A673 (cell line): ENCODE measurements at regions not wholly inside any gene's neighbourhood (a gene's known extent, or its start where the extent isn't known, plus 50 kb on each side); places are given as distances from the start of the nearest gene placed in this dataset.

Experiments used
- CTCF ChIP-seq: fragments of 300-800, 200-600 bp; sonication (generic); conservative IDR thresholded peaks from 2 replicates; pipeline ENCODE4 v1.5.1; 2017; ENCODE audit warnings: low read depth, mild to moderate bottlenecking, antibody characterized with exemption, low read length, moderate library complexity, mixed read lengths
- EZH2 ChIP-seq: fragments of 200-600 bp; sonication (generic); IDR thresholded peaks from 2 replicates; pipeline ENCODE4 v1.6.1; 2017; ENCODE audit warnings: borderline replicate concordance, low read depth, mild to moderate bottlenecking, mixed read lengths, antibody characterized with exemption, low read length; ENCODE audit not compliant: poor library complexity, severe bottlenecking

GRCh38 chr2:137799600-137799999 lies 164.7 kb upstream of the HNMT start:
- TF ChIP-seq EZH2 (no peak), CTCF (no peak)
